Activated CD4-positive, alpha-beta memory T cell treated with anti-CD3 and anti-CD28 coated beads, Interleukin-2, amount 10 ng/mL, durations not matched to agents 7 days and 5 days (primary cell): ENCODE measurements at regions not wholly inside any gene's neighbourhood (a gene's known extent, or its start where the extent isn't known, plus 50 kb on each side); places are given as distances from the start of the nearest gene placed in this dataset.

Source experiments
- CTCF ChIA-PET: fragments of 350-600 bp; sonication (Branson Sonifier 250); formaldehyde crosslinking; loops from one replicate; lab custom pipeline; 2021; ENCODE audit warnings: antibody characterized with exemption, inconsistent platforms; lab: Charles Lee
- POLR2A ChIA-PET: fragments of 350-600 bp; sonication (Branson Sonifier 250); formaldehyde crosslinking; loops from one replicate; lab custom pipeline; 2021; ENCODE audit warnings: antibody characterized with exemption; lab: Charles Lee
- DNase-seq: peaks from one replicate; pipeline ENCODE4 v3.0.0-alpha.2; 2020
- H3K27ac Mint-ChIP-seq: one replicate; pipeline ENCODE4 v1.8.0; 2021; ENCODE audit warnings: mild to moderate bottlenecking, mixed read lengths
- H3K27me3 Mint-ChIP-seq: one replicate; pipeline ENCODE4 v1.8.0; 2021; ENCODE audit warnings: mixed read lengths
- H3K36me3 Mint-ChIP-seq: one replicate; pipeline ENCODE4 v1.8.0; 2021; ENCODE audit warnings: low read depth, mixed read lengths
- H3K4me1 Mint-ChIP-seq: one replicate; pipeline ENCODE4 v1.8.0; 2021; ENCODE audit warnings: mixed read lengths
- H3K4me3 Mint-ChIP-seq: one replicate; pipeline ENCODE4 v1.8.0; 2021; ENCODE audit warnings: mild to moderate bottlenecking, mixed read lengths
- H3K9me3 Mint-ChIP-seq: one replicate; pipeline ENCODE4 v1.8.0; 2021; ENCODE audit warnings: mixed read lengths

- no peak overlapping the region for H3K27ac Mint-ChIP-seq
- DNase-seq: no peak
- H3K9me3 Mint-ChIP-seq: peaks cover 2% of the 10 kb centered on the region
- ChIA-PET POLR2A (no interaction called here), CTCF (no interaction called here)
- H3K4me3 Mint-ChIP-seq: no peak overlapping the region
- no peaks in the 10 kb centered on the region for H3K4me1 Mint-ChIP-seq
- H3K36me3 Mint-ChIP-seq: no peaks in the 10 kb centered on the region
- H3K27me3 Mint-ChIP-seq: no peaks in the 10 kb centered on the region
These were observed 586.5 kb upstream of the IGFBP3 start for GRCh38 chr7:46507560-46507959.

GRCh38 chr7:46494441-46494840, 573.4 kb upstream of the IGFBP3 start:
- no peaks in the 10 kb centered on the region for H3K36me3 Mint-ChIP-seq
- H3K27me3 Mint-ChIP-seq: no peaks in the 10 kb centered on the region
- H3K4me3 Mint-ChIP-seq: no peak overlapping the region
- peaks cover 16% of the 10 kb centered on the region for H3K9me3 Mint-ChIP-seq
- H3K27ac Mint-ChIP-seq: no peak overlapping the region
- ChIA-PET POLR2A (no interaction called here), CTCF (no interaction called here)
- no peak for DNase-seq
- H3K4me1 Mint-ChIP-seq: no peaks in the 10 kb centered on the region

GRCh38 chr7:46494028-46494427, 573.0 kb upstream of the IGFBP3 start:
- H3K4me3 Mint-ChIP-seq: no peak overlapping the region
- H3K9me3 Mint-ChIP-seq: peaks cover 16% of the 10 kb centered on the region
- ChIA-PET CTCF (no interaction called here), POLR2A (no interaction called here)
- no peaks in the 10 kb centered on the region for H3K4me1 Mint-ChIP-seq
- H3K36me3 Mint-ChIP-seq: no peaks in the 10 kb centered on the region
- no peak for DNase-seq
- H3K27me3 Mint-ChIP-seq: no peaks in the 10 kb centered on the region
- H3K27ac Mint-ChIP-seq: no peak overlapping the region

DNA sequence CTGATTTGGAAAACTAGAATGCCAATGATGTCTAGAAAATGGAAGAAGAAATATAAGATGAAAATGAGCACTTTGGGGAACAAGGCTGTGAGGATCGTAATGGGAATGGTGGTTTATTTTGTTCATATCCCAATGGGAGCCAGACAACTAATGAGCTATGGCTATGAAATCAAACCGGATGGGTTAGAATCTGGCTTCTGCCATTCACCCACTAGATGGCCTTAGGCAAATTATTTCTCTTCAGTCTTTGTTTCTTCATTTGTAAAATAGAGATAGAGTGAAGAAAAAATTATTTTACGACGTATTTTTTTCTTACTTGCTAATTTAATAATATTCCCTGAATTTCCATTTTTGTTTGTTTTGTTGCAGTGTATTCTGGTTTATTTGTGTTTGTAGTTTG, 572.1 kb upstream of the IGFBP3 start:
- peaks cover 11% of the 10 kb centered on the region for H3K9me3 Mint-ChIP-seq
- H3K4me3 Mint-ChIP-seq: no peak overlapping the region
- no peaks in the 10 kb centered on the region for H3K4me1 Mint-ChIP-seq
- no peak overlapping the region for H3K27ac Mint-ChIP-seq
- CTCF ChIA-PET: no interaction called here
- no peak for DNase-seq
- H3K36me3 Mint-ChIP-seq: no peaks in the 10 kb centered on the region
- H3K27me3 Mint-ChIP-seq: no peaks in the 10 kb centered on the region
- POLR2A ChIA-PET: no interaction called here

- no peaks in the 10 kb centered on the region for H3K36me3 Mint-ChIP-seq
- DNase-seq: no peak
- no peak overlapping the region for H3K27ac Mint-ChIP-seq
- no peaks in the 10 kb centered on the region for H3K4me1 Mint-ChIP-seq
- ChIA-PET CTCF (no interaction called here), POLR2A (no interaction called here)
- no peak overlapping the region for H3K4me3 Mint-ChIP-seq
- H3K9me3 Mint-ChIP-seq: peaks cover 9% of the 10 kb centered on the region
- no peaks in the 10 kb centered on the region for H3K27me3 Mint-ChIP-seq
These were observed 571.4 kb upstream of the IGFBP3 start for GRCh38 chr7:46492466-46492865.

DNA sequence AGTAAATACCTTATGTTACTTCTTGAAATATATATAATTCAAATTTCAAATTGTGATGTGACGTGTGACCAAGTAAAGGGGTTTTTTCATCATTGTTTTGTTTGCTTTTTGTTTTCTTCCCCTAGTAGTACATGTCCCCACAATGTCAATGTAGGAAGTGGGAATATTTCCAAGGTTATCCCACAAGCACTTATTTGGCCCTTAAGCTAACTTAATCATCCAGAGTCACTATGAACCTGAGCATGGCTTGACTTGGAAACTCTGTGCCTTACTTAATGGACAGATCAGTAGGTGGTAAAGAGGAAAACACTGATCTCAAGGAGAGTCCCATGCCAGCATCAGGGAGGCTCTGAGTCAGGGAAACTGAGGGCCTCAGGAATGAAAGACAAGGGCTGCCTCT, 569.3 kb upstream of the IGFBP3 start:
- Mint-ChIP-seq H3K27ac (no peak overlapping the region), H3K9me3 (peaks cover 4% of the 10 kb centered on the region)
- POLR2A ChIA-PET: no interaction called here

GRCh38 chr7:46489106-46489505, 568.0 kb upstream of the IGFBP3 start:
- no peak overlapping the region for H3K27ac Mint-ChIP-seq
- no peak for DNase-seq
- H3K36me3 Mint-ChIP-seq: no peaks in the 10 kb centered on the region
- POLR2A ChIA-PET: no interaction called here
- H3K27me3 Mint-ChIP-seq: no peaks in the 10 kb centered on the region
- H3K9me3 Mint-ChIP-seq: peaks cover 4% of the 10 kb centered on the region
- no peaks in the 10 kb centered on the region for H3K4me1 Mint-ChIP-seq
- H3K4me3 Mint-ChIP-seq: no peak overlapping the region
- CTCF ChIA-PET: no interaction called here

More for the DNA sequence above, 569.3 kb upstream of the IGFBP3 start:
- CTCF ChIA-PET: no interaction called here
- Mint-ChIP-seq H3K36me3 (no peaks in the 10 kb centered on the region), H3K27me3 (no peaks in the 10 kb centered on the region), H3K4me1 (no peaks in the 10 kb centered on the region), H3K4me3 (no peak overlapping the region)
- no peak for DNase-seq

DNA sequence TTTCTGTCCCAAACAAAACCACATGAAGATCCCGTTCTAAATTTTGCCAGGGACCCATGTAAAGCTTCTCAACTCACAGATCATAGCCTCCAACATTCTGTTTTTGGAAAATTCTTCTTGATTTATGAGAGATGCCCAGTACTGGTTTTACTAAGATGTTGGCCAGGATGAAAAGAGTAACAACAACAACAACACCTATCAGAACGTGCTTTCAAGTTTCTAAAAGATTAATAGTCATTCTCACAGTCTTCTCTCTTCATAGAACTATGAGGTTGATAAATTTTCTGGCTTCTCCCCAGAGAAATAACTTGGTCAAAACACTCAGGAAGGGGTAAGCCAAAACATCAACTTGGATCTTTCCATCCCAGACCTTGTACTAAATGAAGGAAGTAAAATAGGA, 567.5 kb upstream of the IGFBP3 start:
- no peak for DNase-seq
- H3K27ac Mint-ChIP-seq: no peak overlapping the region
- H3K4me3 Mint-ChIP-seq: no peak overlapping the region
- peaks cover 4% of the 10 kb centered on the region for H3K9me3 Mint-ChIP-seq
- CTCF ChIA-PET: no interaction called here
- POLR2A ChIA-PET: no interaction called here
- no peaks in the 10 kb centered on the region for H3K36me3 Mint-ChIP-seq
- H3K4me1 Mint-ChIP-seq: no peaks in the 10 kb centered on the region
- H3K27me3 Mint-ChIP-seq: no peaks in the 10 kb centered on the region

DNA sequence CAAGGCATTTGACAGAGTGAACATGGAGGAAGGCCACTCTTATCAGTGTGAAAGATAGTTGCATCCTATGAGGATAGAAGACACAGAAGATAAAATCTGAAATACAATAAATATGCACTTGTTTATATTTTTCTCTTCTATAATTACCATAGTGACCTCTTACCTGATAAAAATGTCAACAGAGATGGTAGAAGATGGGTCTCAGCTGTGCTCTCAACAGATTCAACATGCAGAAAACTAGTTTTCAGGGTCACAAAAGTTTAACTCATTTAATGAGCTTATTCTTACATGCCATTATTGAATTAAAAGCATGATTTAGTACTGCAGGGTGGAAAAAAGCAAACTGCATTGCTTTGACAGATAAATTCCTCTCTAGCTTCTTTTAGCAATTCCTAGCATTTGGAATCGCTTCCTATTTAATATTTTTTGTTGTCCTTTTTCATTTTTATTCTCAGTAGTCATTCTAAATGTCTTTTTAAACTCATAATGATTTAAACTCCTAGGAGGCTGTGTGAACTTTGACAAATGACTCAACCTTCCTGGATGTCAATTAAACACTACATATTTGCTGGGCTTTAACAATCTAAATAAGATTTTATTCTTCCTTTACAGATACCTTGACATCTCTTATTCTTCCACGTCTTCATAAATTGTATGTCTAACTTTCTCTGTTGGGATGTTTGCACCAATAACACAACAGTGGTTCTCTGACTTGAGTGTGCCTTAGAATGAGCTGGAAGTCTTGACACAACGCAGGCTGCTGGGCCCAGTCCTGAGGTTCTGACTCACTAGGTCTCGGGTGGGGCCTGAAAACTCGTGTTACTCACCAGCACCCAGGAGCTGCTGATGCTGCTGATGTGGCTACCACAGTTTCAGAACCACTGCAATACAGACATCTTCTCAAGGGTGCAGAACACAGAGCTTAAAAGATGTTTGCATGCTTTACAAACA, 565.5 kb upstream of the IGFBP3 start:
- no peak for DNase-seq
- no peak overlapping the region for H3K27ac Mint-ChIP-seq
- no peaks in the 10 kb centered on the region for H3K9me3 Mint-ChIP-seq
- POLR2A ChIA-PET: no interaction called here
- H3K4me1 Mint-ChIP-seq: no peaks in the 10 kb centered on the region
- H3K27me3 Mint-ChIP-seq: no peaks in the 10 kb centered on the region
- CTCF ChIA-PET: no interaction called here
- H3K4me3 Mint-ChIP-seq: no peak overlapping the region
- H3K36me3 Mint-ChIP-seq: no peaks in the 10 kb centered on the region

- Mint-ChIP-seq H3K27me3 (no peaks in the 10 kb centered on the region), H3K27ac (no peak overlapping the region), H3K4me1 (no peaks in the 10 kb centered on the region), H3K4me3 (no peak overlapping the region), H3K36me3 (no peaks in the 10 kb centered on the region), H3K9me3 (no peaks in the 10 kb centered on the region)
- POLR2A ChIA-PET: no interaction called here
- CTCF ChIA-PET: no interaction called here
- no peak for DNase-seq
These were observed 564.5 kb upstream of the IGFBP3 start for GRCh38 chr7:46485481-46486065.

GRCh38 chr7:46484906-46485305, 563.8 kb upstream of the IGFBP3 start:
- Mint-ChIP-seq H3K36me3 (no peaks in the 10 kb centered on the region), H3K9me3 (no peaks in the 10 kb centered on the region), H3K4me1 (no peaks in the 10 kb centered on the region), H3K4me3 (no peak overlapping the region), H3K27me3 (no peaks in the 10 kb centered on the region), H3K27ac (no peak overlapping the region)
- DNase-seq: no peak
- ChIA-PET POLR2A (no interaction called here), CTCF (no interaction called here)

- ChIA-PET POLR2A (no interaction called here), CTCF (no interaction called here)
- Mint-ChIP-seq H3K27me3 (no peaks in the 10 kb centered on the region), H3K4me1 (no peaks in the 10 kb centered on the region), H3K4me3 (no peak overlapping the region), H3K27ac (no peak overlapping the region), H3K36me3 (no peaks in the 10 kb centered on the region), H3K9me3 (no peaks in the 10 kb centered on the region)
- DNase-seq: no peak
These were observed 559.5 kb upstream of the IGFBP3 start for GRCh38 chr7:46480619-46481018.

DNA sequence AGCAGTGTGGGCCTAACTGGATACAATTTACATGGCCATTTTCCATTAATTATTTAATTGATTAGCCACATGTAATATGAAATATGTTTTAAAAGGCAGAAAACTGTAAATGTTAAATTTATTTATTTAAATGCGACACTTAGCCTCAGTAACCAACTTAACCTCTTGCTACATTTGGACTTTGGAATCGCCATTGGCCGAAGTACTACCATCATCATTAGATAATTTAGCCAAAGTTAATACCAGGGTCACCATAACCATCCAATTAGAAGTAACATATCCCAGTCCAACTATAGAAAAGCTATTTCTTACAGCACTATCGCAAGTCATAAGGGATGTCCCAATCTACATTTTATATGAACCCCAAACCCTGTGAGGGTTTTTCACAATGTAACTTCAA, 558.6 kb upstream of the IGFBP3 start:
- no peaks in the 10 kb centered on the region for H3K27me3 Mint-ChIP-seq
- DNase-seq: no peak

DNA sequence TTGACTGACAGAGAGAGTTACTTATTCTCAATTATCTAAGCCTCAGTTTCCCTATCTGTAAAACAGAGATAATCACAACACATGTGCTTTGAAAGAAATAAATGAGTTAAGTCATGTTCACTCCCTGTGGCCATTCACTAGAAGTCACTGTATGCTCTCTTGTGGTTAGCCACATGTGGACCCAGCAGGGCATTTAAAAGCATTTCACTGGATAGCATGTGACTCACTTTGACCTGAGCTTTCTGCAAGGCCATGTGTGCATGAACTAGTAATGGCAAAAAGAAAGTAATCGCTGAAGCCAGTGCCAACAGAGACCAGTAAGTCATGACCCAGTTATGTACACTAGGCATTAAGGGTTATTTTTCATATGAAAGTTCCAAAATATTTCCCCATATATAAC, 557.0 kb upstream of the IGFBP3 start:
- ChIA-PET CTCF (no interaction called here), POLR2A (no interaction called here)
- no peaks in the 10 kb centered on the region for H3K36me3 Mint-ChIP-seq
- no peak overlapping the region for H3K4me3 Mint-ChIP-seq
- no peaks in the 10 kb centered on the region for H3K4me1 Mint-ChIP-seq
- peaks cover 7% of the 10 kb centered on the region for H3K9me3 Mint-ChIP-seq
- DNase-seq: no peak
- H3K27ac Mint-ChIP-seq: no peak overlapping the region
- H3K27me3 Mint-ChIP-seq: no peaks in the 10 kb centered on the region

More for the DNA sequence above, 558.6 kb upstream of the IGFBP3 start:
- no peak overlapping the region for H3K27ac Mint-ChIP-seq
- H3K4me3 Mint-ChIP-seq: no peak overlapping the region
- H3K4me1 Mint-ChIP-seq: no peaks in the 10 kb centered on the region
- POLR2A ChIA-PET: no interaction called here
- CTCF ChIA-PET: no interaction called here
- H3K36me3 Mint-ChIP-seq: no peaks in the 10 kb centered on the region
- H3K9me3 Mint-ChIP-seq: peaks cover 3% of the 10 kb centered on the region
